ENCODE measurements at regions not wholly inside any gene's neighbourhood (a gene's known extent, or its start where the extent isn't known, plus 50 kb on each side); places are given as distances from the start of the nearest gene placed in this dataset.

- DNase-seq, result no peak
These were observed 209.1 kb downstream of the DACT1 start for GRCh38 chr14:58846682-58847465.

- no peak for DNase-seq
These were observed 210.6 kb downstream of the DACT1 start for GRCh38 chr14:58848365-58848764.

GRCh38 chr14:58849601-58850000 is 211.8 kb downstream of the DACT1 start:
- no peak for DNase-seq

GRCh38 chr14:58850011-58850410 is 212.2 kb downstream of the DACT1 start:
- no peak for DNase-seq

GRCh38 chr14:58861586-58861985 is 223.8 kb downstream of the DACT1 start:
- DNase-seq, result no peak

- no peak for DNase-seq
These were observed 224.8 kb downstream of the DACT1 start for GRCh38 chr14:58862416-58863160.

GRCh38 chr14:58863661-58864345 is 226.0 kb downstream of the DACT1 start:
- DNase-seq, result no peak

GRCh38 chr14:58864751-58865513 is 227.2 kb downstream of the DACT1 start:
- peak; percentile 86 for DNase-seq

GRCh38 chr14:58865514-58866281 is 227.9 kb downstream of the DACT1 start:
- DNase-seq, result no peak

- no peak for DNase-seq
These were observed 228.6 kb downstream of the DACT1 start for GRCh38 chr14:58866391-58866790.

- DNase-seq, result no peak
These were observed 233.2 kb downstream of the DACT1 start for GRCh38 chr14:58870961-58871360.

GRCh38 chr14:58871573-58871972 is 233.8 kb downstream of the DACT1 start:
- no peak for DNase-seq

GRCh38 chr14:58872061-58872460 is 234.3 kb downstream of the DACT1 start:
- DNase-seq, result no peak

- no peak for DNase-seq
These were observed 235.6 kb downstream of the DACT1 start for GRCh38 chr14:58873228-58873953.

- no peak for DNase-seq
These were observed 237.9 kb downstream of the DACT1 start for GRCh38 chr14:58875613-58876012.

- DNase-seq, result no peak
These were observed 238.8 kb downstream of the DACT1 start for GRCh38 chr14:58876608-58877007.

GRCh38 chr14:58878439-58879139 is 240.8 kb downstream of the DACT1 start:
- no peak for DNase-seq

- DNase-seq, result no peak
These were observed 243.7 kb downstream of the DACT1 start for GRCh38 chr14:58881433-58881832.

GRCh38 chr14:58882577-58883018 is 244.8 kb downstream of the DACT1 start:
- no peak for DNase-seq

- DNase-seq, result no peak
These were observed 246.7 kb downstream of the DACT1 start for GRCh38 chr14:58884442-58884841.

All from renal pelvis (tissue), 1 donor.